CD14-positive monocyte (primary cell): ENCODE measurements at regions not wholly inside any gene's neighbourhood (a gene's known extent, or its start where the extent isn't known, plus 50 kb on each side); places are given as distances from the start of the nearest gene placed in this dataset.

Source experiments
- DNase-seq, 3 donors: peaks; one replicate each; pipeline ENCODE4 v3.0.0-alpha.2; 2011 to 2022
- H2AFZ ChIP-seq: 2 replicates; pipeline ENCODE4 v1.6.0; 2012; ENCODE audit warnings: mild to moderate bottlenecking, low read depth, low read length, inconsistent platforms; ENCODE audit not compliant: insufficient read depth, poor library complexity, severe bottlenecking
- H3K27ac ChIP-seq, 2 donors: 1 replicate in 1 of 2; 2 replicates in 1 of 2; pipeline ENCODE4 v1.5.1; 2012 to 2013; ENCODE audit warnings: low read length in 2 of 2, control low read depth in 1 of 2, inconsistent platforms in 1 of 2, low read depth in 1 of 2, mild to moderate bottlenecking in 1 of 2
- H3K27me3 ChIP-seq, 2 donors: one replicate each; pipeline versions ENCODE4 v1.6.0 to v1.6.1; 2011 to 2013; ENCODE audit warnings: low read length in 2 of 2; ENCODE audit not compliant: control insufficient read depth in 2 of 2, insufficient read depth in 2 of 2
- H3K36me3 ChIP-seq, 2 donors: replicated peaks in 1 of 2; 1 replicate in 1 of 2; 2 replicates in 1 of 2; pipeline versions ENCODE4 v1.5.1 to v1.6.1; 2012 to 2013; ENCODE audit warnings: low read length in 2 of 2, control low read depth in 1 of 2, inconsistent platforms in 1 of 2, mild to moderate bottlenecking in 1 of 2; ENCODE audit not compliant: insufficient read depth in 2 of 2, control insufficient read depth in 1 of 2
- H3K4me1 ChIP-seq, 2 donors: 1 replicate in 1 of 2; 2 replicates in 1 of 2; pipeline versions ENCODE4 v1.5.1 to v1.6.1; 2012 to 2013; ENCODE audit warnings: low read length in 2 of 2, control low read depth in 1 of 2, inconsistent platforms in 1 of 2, mild to moderate bottlenecking in 1 of 2, moderate library complexity in 1 of 2; ENCODE audit not compliant: insufficient read depth in 2 of 2, control insufficient read depth in 1 of 2
- H3K4me2 ChIP-seq: replicated peaks from 2 replicates; pipeline ENCODE3; 2012; ENCODE audit warnings: low read length, moderate library complexity, mild to moderate bottlenecking; ENCODE audit not compliant: poor library complexity, severe bottlenecking; ENCODE audit errors: extremely low read depth
- H3K4me3 ChIP-seq, 3 experiments: fragments of 200-600 bp in 1 of 3; sonication (generic) in 1 of 3; replicated peaks in 1 of 3; 1 replicate in 2 of 3; 2 replicates in 1 of 3; pipeline ENCODE4 v1.5.1; 2011 to 2013; ENCODE audit warnings: low read length in 3 of 3, mild to moderate bottlenecking in 3 of 3, control low read depth in 2 of 3, low read depth in 2 of 3, inconsistent platforms in 1 of 3, moderate library complexity in 1 of 3
- H3K79me2 ChIP-seq: 2 replicates; pipeline ENCODE4 v1.6.0; 2012; ENCODE audit warnings: mild to moderate bottlenecking, control low read depth, inconsistent platforms, low read length, moderate library complexity; ENCODE audit not compliant: insufficient read depth
- H3K9ac ChIP-seq: 2 replicates; pipeline ENCODE4 v1.6.0; 2017; ENCODE audit warnings: low read length, mild to moderate bottlenecking; ENCODE audit not compliant: insufficient read depth, poor library complexity, severe bottlenecking
- H3K9me3 ChIP-seq, 2 donors: replicated peaks in 1 of 2; 1 replicate in 1 of 2; 2 replicates in 1 of 2; pipeline versions ENCODE4 v1.5.1 to v1.6.1; 2012 to 2013; ENCODE audit warnings: low read length in 2 of 2, control low read depth in 1 of 2; ENCODE audit not compliant: control insufficient read depth in 1 of 2, insufficient read depth in 1 of 2
- H4K20me1 ChIP-seq: 2 replicates; pipeline ENCODE4 v1.6.0; 2012; ENCODE audit warnings: mild to moderate bottlenecking, low read length, control low read depth, moderate library complexity; ENCODE audit not compliant: insufficient read depth
- H3K27ac Mint-ChIP-seq, 7 donors: one replicate each; pipeline ENCODE4 v1.8.0; 2020; ENCODE audit warnings: mild to moderate bottlenecking in 7 of 7, mixed read lengths in 7 of 7, moderate library complexity in 6 of 7, inconsistent platforms in 2 of 7
- H3K27me3 Mint-ChIP-seq, 3 donors: one replicate each; pipeline ENCODE4 v1.8.0; 2021 to 2022; ENCODE audit warnings: low read depth in 3 of 3, mild to moderate bottlenecking in 3 of 3, mixed read lengths in 3 of 3, moderate library complexity in 3 of 3, inconsistent platforms in 1 of 3
- H3K36me3 Mint-ChIP-seq, 2 donors: one replicate each; pipeline ENCODE4 v1.8.0; 2020; ENCODE audit warnings: mixed read lengths in 2 of 2, inconsistent platforms in 1 of 2, mild to moderate bottlenecking in 1 of 2
- H3K4me1 Mint-ChIP-seq: one replicate; pipeline ENCODE4 v1.8.0; 2020; ENCODE audit warnings: mild to moderate bottlenecking, mixed read lengths
- H3K4me3 Mint-ChIP-seq, 2 donors: one replicate each; pipeline ENCODE4 v1.8.0; 2020; ENCODE audit warnings: mild to moderate bottlenecking in 2 of 2, mixed read lengths in 2 of 2, moderate library complexity in 1 of 2
- H3K9me3 Mint-ChIP-seq, 7 donors: one replicate each; pipeline ENCODE4 v1.8.0; 2020 to 2022; ENCODE audit warnings: mixed read lengths in 7 of 7, mild to moderate bottlenecking in 6 of 7, moderate library complexity in 6 of 7, inconsistent platforms in 2 of 7
- CTCF ChIP-seq: fragments of 200-600 bp; IDR thresholded peaks from one replicate; pipeline ENCODE4 v1.8.0; 2022; ENCODE audit warnings: antibody characterized with exemption, mild to moderate bottlenecking
- WGBS: methylation state at CpG from one replicate; pipeline ENCODE4 v1.1.5; 2013; ENCODE audit warnings: missing lambda C conversion rate; ENCODE audit not compliant: insufficient coverage; 5-methylcytosine and 5-hydroxymethylcytosine counted together
- intact Hi-C, 2 donors: fragments of 100-400 bp; cut with micrococcal nuclease; formaldehyde crosslinking; loops; one replicate each; pipeline versions ENCODE4 v1.15.0 to v1.15.1; 2023

DNA sequence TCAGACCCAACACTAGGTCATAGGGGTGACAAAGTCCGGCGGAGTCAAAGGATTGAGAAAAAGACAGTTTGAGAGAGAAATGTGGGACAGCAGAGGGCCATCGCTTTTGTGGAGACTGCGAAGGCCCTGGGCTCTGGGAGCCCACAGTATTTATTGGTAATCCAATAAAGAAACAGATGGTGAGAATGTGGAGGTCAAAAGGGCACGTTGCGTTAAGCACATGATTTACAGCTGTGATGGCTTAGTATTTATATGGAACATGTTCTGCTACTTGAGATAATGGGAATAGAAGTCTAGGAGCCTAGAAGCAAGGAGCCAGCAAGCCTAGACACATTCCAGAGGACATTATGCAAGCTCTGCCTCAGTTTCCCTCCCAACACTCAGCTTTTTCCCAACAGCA lies 2521.1 kb downstream of the PCDH9 start:
- Mint-ChIP-seq H3K27ac (no peak overlapping the region), H3K4me3 (no peak overlapping the region), H3K4me1 (no peaks in the 10 kb centered on the region), H3K9me3 (peaks cover 2 to 24% (median 6%) of the 10 kb centered on the region in 7 donors), H3K36me3 (no peaks in the 10 kb centered on the region), H3K27me3 (peaks cover 0 to 2% (median 0%) of the 10 kb centered on the region in 3 donors)
- 94% methylated on average over 5 of the region's 6 CpGs for WGBS
- H3K9ac ChIP-seq: no peak overlapping the region
- no peak overlapping the region for H3K4me2 ChIP-seq
- H3K4me1 ChIP-seq: no peaks in the 10 kb centered on the region
- H3K79me2 ChIP-seq: no peaks in the 10 kb centered on the region
- H3K9me3 ChIP-seq: peaks cover 21 to 22% of the 10 kb centered on the region in 2 donors
- H2AFZ ChIP-seq: no peak overlapping the region
- no peaks in the 10 kb centered on the region for H3K36me3 ChIP-seq
- H3K27me3 ChIP-seq: no peaks in the 10 kb centered on the region
- no peak for DNase-seq
- no peak overlapping the region for H3K4me3 ChIP-seq
- no peak overlapping the region for H3K27ac ChIP-seq
- no peaks in the 10 kb centered on the region for H4K20me1 ChIP-seq
- intact Hi-C loops: no loop called here
- no peak for TF ChIP-seq CTCF

- H4K20me1 ChIP-seq: no peaks in the 10 kb centered on the region
- no peak overlapping the region for H3K4me3 ChIP-seq
- no peaks in the 10 kb centered on the region for H3K36me3 ChIP-seq
- no peaks in the 10 kb centered on the region for H3K27me3 Mint-ChIP-seq
- no peaks in the 10 kb centered on the region for H3K27me3 ChIP-seq
- WGBS: 83% methylated on average over 6 of the region's 6 CpGs
- no peak overlapping the region for H3K4me3 Mint-ChIP-seq
- DNase-seq: no peak
- peaks cover 0 to 20% (median 6%) of the 10 kb centered on the region in 7 donors for H3K9me3 Mint-ChIP-seq
- H3K9me3 ChIP-seq: peaks cover 17 to 20% of the 10 kb centered on the region in 2 donors
- H3K4me2 ChIP-seq: no peak overlapping the region
- TF ChIP-seq CTCF: no peak
- no peak overlapping the region for H3K9ac ChIP-seq
- no peak overlapping the region for H3K27ac Mint-ChIP-seq
- no peaks in the 10 kb centered on the region for H3K4me1 Mint-ChIP-seq
- H2AFZ ChIP-seq: no peak overlapping the region
- H3K79me2 ChIP-seq: no peaks in the 10 kb centered on the region
- H3K4me1 ChIP-seq: no peaks in the 10 kb centered on the region
- H3K27ac ChIP-seq: no peak overlapping the region
- intact Hi-C loops: no loop called here
- no peaks in the 10 kb centered on the region for H3K36me3 Mint-ChIP-seq
Observed at GRCh38 chr13:64704121-64704649, 2526.0 kb downstream of the PCDH9 start.
